H1 (cell line): ENCODE measurements at regions not wholly inside any gene's neighbourhood (a gene's known extent, or its start where the extent isn't known, plus 50 kb on each side); places are given as distances from the start of the nearest gene placed in this dataset.

Experiments
- NRF1 ChIP-seq: IDR thresholded peaks from 2 replicates; pipeline ENCODE4 v1.6.1; 2011; ENCODE audit warnings: mild to moderate bottlenecking, low read depth, low read length, improper control_type of control experiment
- RBBP5 ChIP-seq: IDR thresholded peaks from 2 replicates; pipeline ENCODE4 v1.7.1; 2012; ENCODE audit warnings: low read depth, mild to moderate bottlenecking, inconsistent platforms, low read length, moderate library complexity, borderline replicate concordance
- SIN3A ChIP-seq, 2 experiments: IDR thresholded peaks in 1 of 2; conservative IDR thresholded peaks in 1 of 2; 2 replicates each; pipeline ENCODE4 v1.6.1; 2011 to 2012; ENCODE audit warnings: low read length in 2 of 2, improper control_type of control experiment in 1 of 2, low read depth in 1 of 2, mild to moderate bottlenecking in 1 of 2
- SP1 ChIP-seq: IDR thresholded peaks from 2 replicates; pipeline ENCODE4 v1.6.1; 2011; ENCODE audit warnings: low read depth, low read length

GRCh38 chr2:8541223-8541622 lies 140.6 kb upstream of the ID2 start (continued):
- no peak for TF ChIP-seq SP1
- no peak for TF ChIP-seq RBBP5
- TF ChIP-seq NRF1: no peak
- no peak for TF ChIP-seq SIN3A (conservative IDR thresholded peaks at IDR 0.05 in 1 of 2, IDR thresholded peaks at IDR 0.05 in 1 of 2; ENCODE audit: low read depth in 1 of 2, low read length in 2 of 2)
